ENCODE measurements at regions not wholly inside any gene's neighbourhood (a gene's known extent, or its start where the extent isn't known, plus 50 kb on each side); places are given as distances from the start of the nearest gene placed in this dataset.
A peak's percentile ranks its signal among the peaks of the same experiment; 100 is the strongest.

DNA sequence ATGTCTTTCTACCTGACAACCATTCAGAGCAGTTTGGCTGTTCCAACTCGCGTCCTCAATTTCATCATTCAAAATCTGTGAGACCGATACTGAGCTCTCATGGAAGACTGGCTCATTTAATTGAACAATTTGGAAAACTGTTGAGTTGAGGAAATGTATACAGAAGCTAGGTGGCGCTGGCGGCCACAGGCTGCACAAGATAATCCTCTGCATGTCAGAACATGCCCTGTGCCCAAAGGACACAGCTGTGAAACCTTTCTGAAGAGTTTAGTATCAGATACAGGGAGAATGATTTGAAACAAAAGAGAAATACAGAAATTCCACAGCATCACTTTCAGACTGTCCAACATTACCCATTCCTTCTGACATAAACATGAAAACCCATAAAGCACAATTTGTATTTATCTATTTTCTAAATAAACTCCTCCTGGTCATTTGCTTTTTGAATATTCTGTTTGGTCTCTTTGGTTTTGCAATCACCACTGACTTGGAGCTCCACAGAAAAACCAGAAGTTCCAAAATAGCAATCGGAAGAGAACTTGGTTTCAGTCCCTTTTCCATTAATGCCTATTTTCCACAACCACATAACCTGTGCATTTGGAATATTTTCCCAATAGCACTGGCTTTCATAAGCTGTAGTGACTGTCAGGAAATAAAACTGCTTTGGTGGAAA is 192.8 kb downstream of the MAP2K6 start:
- TF ChIP-seq MXI1 (conservative IDR thresholded peaks at IDR 0.05; ENCODE audit: poor library complexity, severe bottlenecking) (peak; percentile 32), EP300 (conservative IDR thresholded peaks at IDR 0.05; ENCODE audit: poor library complexity, severe bottlenecking) (peak; percentile 38), POLR2AphosphoS5 (IDR thresholded peaks at IDR 0.05) (no peak)
- TF ChIP-seq, protein P1, sequence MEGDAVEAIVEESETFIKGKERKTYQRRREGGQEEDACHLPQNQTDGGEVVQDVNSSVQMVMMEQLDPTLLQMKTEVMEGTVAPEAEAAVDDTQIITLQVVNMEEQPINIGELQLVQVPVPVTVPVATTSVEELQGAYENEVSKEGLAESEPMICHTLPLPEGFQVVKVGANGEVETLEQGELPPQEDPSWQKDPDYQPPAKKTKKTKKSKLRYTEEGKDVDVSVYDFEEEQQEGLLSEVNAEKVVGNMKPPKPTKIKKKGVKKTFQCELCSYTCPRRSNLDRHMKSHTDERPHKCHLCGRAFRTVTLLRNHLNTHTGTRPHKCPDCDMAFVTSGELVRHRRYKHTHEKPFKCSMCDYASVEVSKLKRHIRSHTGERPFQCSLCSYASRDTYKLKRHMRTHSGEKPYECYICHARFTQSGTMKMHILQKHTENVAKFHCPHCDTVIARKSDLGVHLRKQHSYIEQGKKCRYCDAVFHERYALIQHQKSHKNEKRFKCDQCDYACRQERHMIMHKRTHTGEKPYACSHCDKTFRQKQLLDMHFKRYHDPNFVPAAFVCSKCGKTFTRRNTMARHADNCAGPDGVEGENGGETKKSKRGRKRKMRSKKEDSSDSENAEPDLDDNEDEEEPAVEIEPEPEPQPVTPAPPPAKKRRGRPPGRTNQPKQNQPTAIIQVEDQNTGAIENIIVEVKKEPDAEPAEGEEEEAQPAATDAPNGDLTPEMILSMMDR (IDR thresholded peaks at IDR 0.05; ENCODE audit: poor library complexity, severe bottlenecking), result peak; percentile 95
